Limb (tissue), 2 donors: ENCODE measurements at regions not wholly inside any gene's neighbourhood (a gene's known extent, or its start where the extent isn't known, plus 50 kb on each side); places are given as distances from the start of the nearest gene placed in this dataset.

Experiments
- DNase-seq, 2 donors: peaks; one replicate each; pipeline ENCODE4 v3.0.0-alpha.2; 2016; ENCODE audit errors: extremely low spot score in 2 of 2

DNA sequence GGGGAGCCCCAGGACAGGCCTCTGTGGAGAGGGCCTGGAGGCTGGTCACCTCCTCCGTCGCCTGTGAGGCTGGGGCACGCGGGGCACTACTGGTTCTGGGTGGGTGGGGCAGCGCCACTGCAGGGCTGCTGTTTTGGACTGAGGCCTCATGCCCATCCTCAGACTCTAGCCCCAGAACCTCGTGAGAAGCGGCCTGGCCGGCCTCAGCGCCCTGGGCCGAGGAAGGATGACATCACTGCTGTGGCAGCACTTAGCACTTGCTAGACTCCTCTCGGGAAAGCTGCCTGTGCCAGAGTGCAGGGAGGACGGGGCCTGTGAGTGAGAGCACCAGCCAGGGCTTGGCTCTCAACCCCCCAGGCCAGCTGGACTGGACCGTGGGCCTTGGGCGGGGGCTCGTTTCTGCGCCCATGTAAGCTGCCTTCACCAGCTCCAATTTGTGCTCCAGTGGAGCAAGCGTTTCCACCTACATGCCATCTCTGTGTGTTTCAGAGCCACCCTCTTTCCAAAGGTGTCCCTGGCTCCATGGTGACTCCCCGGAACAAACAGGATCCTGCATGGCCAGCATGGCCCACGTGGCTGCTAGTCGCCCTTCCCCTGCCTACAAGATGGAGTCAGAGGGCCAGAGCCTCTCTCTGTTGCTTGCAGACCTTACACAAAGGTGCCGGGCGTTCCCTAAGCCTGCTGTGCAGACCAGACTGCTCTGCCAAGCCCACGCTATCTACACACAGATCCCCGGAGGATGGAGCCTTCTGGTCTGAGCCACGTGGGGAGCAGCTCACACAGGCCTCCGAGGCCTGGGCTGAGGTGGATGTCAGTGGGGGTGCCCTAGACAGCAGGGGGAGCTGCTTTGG is 102.9 kb downstream of the CTTN start:
- DNase-seq: no peak

DNA sequence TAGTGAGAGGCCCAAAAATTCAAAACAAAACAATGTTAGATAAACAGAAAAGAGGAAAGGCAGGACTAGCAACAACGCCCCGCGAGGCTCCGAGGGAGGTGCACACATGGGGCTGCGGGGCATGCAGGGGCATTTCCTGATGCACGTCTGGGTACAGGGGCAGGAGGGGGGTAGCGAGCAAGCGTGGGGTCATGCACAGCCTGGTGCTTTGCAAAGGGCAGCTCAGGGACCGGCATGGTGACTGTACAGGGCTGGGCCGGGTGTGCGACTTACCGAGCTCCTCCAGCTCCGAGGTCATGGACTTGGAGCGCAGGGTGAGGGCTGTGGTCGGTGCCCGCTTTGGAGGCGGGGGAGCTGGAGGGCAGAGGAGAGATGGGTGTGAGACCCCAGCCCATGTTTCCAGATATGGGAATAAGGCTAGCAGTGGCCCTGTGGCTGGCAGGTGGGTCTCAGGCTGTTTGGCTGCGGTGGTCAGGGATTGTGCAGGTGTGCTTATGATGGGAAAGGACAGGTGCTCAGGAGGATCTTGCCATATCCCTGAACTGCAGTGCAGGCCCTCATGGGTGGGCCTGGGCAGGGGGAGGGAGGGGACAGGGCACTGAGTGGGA is 103.7 kb downstream of the CTTN start:
- DNase-seq: no peak

DNA sequence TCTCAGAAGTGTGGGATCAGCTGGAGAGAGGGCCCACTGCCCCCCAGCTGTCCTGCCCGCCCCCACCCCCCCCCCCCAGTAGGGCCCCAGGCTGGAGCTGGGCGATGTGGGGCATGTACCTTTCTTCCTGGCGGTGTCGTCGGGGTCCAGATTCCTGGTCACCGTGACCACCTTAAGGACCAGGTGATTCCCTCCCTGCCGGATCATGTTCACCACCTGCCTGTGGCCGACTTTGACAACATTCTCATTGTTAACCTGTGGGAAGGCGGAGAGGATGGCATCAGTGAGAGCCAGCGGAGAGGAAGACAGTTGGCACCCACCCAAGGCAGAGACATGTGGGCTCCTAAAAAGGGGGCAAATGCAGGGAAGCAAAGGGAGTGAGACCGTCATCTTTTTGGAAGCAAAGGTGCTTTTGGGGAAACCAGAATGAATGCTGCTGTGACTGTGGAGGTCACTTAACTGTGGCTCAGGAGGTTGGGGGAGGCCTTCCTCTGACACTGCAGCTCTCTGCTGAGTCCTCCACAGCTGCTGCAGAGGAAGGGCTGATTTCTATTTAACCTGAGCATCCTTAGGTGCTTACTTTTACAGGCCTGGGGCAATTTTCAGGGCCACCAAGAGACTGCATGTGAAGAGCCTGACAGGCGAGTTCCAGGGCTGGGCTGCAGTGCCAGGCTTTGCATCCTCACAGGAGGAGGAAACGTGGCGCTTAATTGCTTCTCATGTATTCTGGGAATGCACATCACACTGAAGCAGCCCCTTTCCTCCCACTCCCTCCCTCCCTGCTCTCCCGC is 104.5 kb downstream of the CTTN start:
- no peak for DNase-seq

DNA sequence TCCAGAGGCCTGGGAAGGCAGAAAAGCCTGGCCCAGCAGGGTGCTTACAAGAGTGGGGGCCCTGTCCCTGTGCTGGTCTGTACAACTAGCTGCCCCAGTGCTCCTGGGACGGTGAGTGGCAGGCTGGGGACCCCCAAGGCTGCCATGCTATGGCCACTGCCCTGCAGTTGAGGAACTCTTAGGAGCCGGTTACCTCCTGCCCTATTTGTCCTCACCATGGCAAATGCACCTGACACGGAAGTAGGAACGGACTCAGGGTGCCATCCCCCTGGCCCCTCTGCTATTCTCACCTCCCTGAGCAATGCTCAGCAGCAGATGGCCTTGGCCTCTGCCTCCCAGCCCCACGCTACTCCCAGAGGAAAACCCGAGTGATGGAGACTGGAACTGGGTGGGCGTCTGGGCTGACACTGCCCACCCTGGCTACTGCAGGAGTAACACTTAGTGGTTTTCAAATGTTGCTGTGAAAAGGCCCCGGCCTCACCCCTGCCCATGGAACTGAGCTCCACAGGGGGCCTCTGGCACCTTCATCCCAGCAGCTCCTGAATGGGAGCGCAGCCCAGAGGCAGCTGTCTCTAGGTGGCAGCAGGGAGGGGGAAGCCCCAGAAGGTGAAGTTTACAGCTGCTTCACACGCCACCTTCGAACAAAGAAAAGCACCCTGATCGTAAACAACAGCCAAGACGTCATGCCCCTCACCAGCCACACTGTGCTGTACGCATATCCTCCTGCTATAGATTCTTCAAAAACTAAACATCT is 105.3 kb downstream of the CTTN start:
- no peak for DNase-seq

DNA sequence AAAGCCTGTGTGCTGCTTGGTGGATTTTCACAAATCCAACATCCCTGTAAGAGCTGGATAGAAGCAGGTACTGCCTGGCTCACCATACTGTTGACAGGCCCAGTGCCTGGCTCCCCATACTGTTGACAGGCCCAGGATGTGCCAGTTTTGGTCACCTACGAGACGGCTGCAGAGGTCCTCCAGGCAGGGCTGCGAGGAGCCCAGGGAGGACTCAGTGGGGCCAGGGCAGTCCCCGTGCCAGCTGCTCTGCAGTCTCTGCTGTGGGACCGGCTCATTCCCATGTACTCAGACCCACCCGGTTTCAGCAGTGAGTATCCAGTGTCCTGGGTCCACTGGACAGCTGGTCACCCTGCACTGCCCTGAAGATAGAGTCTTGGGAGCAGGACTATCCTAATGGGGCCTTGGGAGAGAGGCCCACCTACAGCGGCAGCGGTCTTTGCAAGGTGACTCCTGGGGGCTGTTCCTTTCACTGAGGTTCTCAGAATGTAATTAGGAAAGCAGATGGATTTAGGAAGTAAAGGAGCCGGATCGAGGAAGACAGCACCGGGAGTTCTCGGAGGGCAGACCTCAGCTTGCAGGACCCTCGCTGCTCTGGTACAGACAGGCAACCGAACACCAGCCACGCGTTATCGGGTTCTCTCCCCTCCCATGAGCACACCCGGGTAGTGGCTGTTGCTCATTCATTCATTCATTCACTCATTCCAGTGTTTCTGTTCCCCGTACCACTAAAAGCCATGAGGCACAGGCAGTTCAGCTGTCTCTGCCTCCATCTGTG is 106.1 kb downstream of the CTTN start:
- no peak for DNase-seq

- DNase-seq: no peak
Measured at GRCh38 chr11:70505331-70505731, 107.0 kb downstream of the CTTN start.

- no peak for DNase-seq
Measured at GRCh38 chr11:70505761-70506657, 107.7 kb downstream of the CTTN start.

GRCh38 chr11:70506658-70506970 is 108.3 kb downstream of the CTTN start:
- no peak for DNase-seq

GRCh38 chr11:70506986-70507385 is 108.7 kb downstream of the CTTN start:
- no peak for DNase-seq

- DNase-seq: no peak
Measured at GRCh38 chr11:70507466-70508230, 109.3 kb downstream of the CTTN start.

- DNase-seq: no peak
Measured at GRCh38 chr11:70508231-70508480, 109.8 kb downstream of the CTTN start.

DNA sequence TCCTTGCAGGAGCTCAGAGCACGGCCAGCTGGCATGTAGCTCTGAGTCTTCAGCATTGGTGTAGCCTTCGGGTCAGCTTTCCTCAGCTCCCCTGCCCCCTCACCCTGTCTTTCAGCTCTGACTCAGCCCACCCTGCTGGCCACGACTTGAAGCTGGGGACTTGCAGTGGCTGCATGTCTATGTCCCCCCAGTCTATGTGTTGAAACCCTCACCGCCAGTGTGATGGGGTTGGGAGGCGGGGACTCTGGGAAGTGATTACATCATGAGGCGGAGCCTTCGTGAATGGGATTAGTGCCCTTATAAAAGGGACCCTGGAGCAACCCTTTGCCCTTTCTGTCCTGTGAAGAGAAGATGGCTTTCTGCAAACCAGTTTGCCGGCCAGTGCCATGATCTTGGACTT is 111.1 kb downstream of the CTTN start:
- DNase-seq: no peak

DNA sequence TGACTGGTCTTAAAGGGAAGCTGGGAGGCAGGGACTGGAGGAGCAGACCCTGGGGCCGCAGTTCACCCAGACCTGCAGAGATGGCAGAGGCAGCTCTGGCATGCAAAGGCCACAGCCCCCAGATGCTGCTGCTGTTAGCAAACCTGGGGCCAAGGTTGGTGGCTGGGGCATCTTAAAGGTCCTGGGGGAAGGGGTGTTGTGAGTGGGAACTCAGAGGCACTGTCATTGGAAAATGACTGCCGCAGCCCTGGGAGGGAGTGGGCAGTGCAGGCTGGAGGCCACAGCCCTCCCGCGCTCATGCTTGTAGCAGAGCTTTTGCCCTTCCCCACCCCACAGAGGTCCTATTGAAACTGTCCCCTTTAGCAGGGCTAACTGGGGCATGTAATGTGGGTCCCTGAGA is 111.8 kb downstream of the CTTN start:
- no peak for DNase-seq

DNA sequence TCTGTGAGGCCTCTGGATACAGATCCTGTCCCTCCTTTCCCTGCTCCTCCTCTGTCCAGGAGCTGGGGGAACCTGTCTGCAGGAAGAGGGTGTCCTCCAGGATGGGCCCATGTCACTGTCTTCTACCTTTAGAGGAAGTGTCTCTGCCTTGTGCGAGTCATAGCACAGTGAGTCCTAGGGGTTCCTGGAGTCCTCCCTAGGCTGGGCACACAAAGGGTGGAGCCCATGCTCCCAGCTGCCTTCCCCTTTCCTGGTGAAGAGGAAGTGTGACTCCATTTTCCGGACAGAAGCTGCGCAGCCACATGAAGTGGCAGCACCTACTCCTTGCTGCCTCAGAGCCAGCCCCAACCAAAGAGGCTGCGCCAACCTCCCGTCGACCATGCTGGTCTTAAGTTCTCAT is 112.2 kb downstream of the CTTN start:
- no peak for DNase-seq

GRCh38 chr11:70511345-70511744 is 113.0 kb downstream of the CTTN start:
- DNase-seq: no peak

DNA sequence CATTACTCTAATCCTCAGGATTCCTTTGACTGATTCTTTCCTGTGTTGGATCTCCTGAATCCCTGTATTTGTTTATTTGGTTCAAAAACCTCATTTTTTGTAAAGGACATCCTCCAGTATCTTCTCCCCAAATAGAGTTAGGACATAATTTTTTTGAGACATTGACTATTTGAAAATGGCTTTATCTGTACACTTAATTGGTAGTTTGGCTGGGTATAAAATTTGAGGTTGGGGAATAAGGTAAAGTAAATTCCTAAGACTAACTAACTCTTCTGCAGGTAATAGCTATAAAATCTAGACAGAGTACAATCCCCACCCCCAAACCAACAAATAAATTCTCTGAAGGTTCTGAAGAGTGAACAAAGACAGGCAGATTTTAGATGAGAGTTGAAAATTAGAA is 114.4 kb downstream of the CTTN start:
- DNase-seq: no peak

- DNase-seq: no peak
Measured at GRCh38 chr11:70517203-70517602, 118.9 kb downstream of the CTTN start.

DNA sequence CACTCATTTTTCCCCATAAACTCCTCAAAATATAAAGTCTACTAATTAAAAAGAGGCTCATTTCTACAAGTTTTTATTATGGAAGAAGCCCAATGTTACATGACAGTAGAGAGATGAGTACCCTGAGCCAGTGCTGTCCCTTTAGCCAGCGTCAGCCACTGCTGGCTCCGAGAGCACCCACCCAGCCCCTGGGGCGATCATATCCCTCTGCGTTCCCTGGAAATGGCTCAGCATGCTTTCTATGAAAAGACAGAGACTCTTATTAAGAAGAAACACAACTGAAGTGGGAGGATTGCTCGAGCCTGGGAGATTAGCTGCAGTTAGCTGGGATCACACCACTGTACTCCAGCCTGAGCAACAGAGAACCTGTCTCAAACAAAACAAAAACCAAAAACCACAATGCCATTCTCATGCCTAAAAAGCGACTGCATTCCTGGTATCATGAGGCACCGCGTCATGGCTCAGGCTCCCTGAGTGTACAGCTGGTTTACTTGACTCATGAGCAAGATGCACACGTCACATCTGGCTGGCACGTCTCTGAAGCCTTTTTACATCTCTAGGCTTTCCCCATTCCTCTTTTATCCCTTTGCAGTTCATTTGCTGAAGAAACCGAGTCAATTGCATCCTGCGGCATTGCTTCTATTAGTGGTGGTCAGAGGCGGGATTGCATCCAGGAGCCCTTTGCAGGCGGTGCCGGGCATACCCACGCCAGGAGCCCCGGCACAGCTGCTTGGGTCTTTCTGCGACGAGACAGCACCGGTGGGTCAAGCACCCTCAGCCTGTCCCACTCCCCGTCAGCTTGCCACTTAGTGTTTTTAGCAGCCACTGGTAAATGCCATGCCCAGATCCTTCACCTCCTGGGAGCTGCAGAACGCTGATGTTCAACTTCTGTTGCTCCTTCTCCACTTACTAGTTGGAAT is 119.9 kb downstream of the CTTN start:
- no peak for DNase-seq

GRCh38 chr11:70519117-70519516 is 120.8 kb downstream of the CTTN start:
- no peak for DNase-seq
